Heart left ventricle (tissue), 13 donors: ENCODE measurements at regions not wholly inside any gene's neighbourhood (a gene's known extent, or its start where the extent isn't known, plus 50 kb on each side); places are given as distances from the start of the nearest gene placed in this dataset.

Source experiments
- CTCF ChIP-seq, 12 donors: fragments of 200-600 bp; sonication (generic) in 4 of 12; IDR thresholded peaks; one replicate each; pipeline versions ENCODE4 v1.5.0 to v1.8.0; 2018 to 2022; ENCODE audit warnings: antibody characterized with exemption in 12 of 12, mild to moderate bottlenecking in 5 of 12
- POLR2A ChIP-seq, 2 donors: fragments of 450-650 bp; IDR thresholded peaks; one replicate each; pipeline ENCODE4 v1.6.1; 2017; ENCODE audit warnings: antibody characterized with exemption in 2 of 2, mild to moderate bottlenecking in 2 of 2, moderate library complexity in 2 of 2
- donor health status: ischemic (EF 13 %, LVEDD 7.1; RV severe dilation, severe dysfunction).
- donor health status: DM: no; HTN: yes; CAD: no.
- donor health status: DM: no; HTN: no; CAD: no.
- donor health status: ischemic (EF 25% LVEDD 6.9; RV normal size, moderate dysfunction).
- donor health status: ischemic (EF 25% LVEDD 5.7; RV mildly dilated, moderate dysfunction).
- donor health status: ischemic (EF 35%, LVEDD 5.7; RV mildly dilated, moderate dysfunction).
- donor health status: nonischemic (EF 11% LVEDD 7.7; RV severe dilation, severe dysfunction).
- donor health status: DM: yes; HTN: yes; CAD: no.
- donor health status: PGD.
- donor health status: ischemic (EF 29% LVEDD 5.4; RV normal size, mild dysfunction).
- donor health status: nonischemic (EF 23%, LVEDD 6.1; RV moderate dilation, normal function).

- TF ChIP-seq CTCF (IDR thresholded peaks at IDR 0.05) (no peak), POLR2A (IDR thresholded peaks at IDR 0.05) (no peak)
Observed at GRCh38 chr10:112078003-112078402, 105.6 kb downstream of the GPAM start.
